HG02885 (cell line): ENCODE measurements at regions not wholly inside any gene's neighbourhood (a gene's known extent, or its start where the extent isn't known, plus 50 kb on each side); places are given as distances from the start of the nearest gene placed in this dataset.
"Not testable (repeated sequence)": the region's sequence is repeated elsewhere in the genome, so short reads cannot be mapped to it uniquely, and the experiment has no call there.

Experiments used
- ATAC-seq: cut with Tn5 transposase; IDR thresholded peaks from one replicate; pipeline ENCODE4 v1.9.1; 2021; ENCODE audit warnings: mild to moderate bottlenecking; ENCODE audit not compliant: unreplicated experiment, poor library complexity

DNA sequence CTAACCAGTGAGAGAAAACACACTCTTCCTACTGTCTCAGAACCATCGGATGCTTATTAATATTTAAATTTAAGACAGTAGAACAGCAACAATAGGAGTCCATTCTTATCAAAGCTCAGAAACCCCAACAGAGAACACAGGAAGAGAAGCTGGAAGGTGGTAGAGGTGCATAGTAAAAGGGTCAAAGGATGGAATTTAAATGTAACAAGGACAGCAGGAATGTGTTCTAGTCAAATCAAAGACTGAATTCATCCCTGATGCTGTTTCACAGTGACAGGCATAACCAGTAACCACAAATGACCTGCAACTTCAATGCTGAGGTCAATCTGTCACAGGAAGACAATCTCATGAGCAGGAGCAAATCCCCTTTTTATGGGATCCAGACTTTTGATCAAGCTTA is 1259.7 kb downstream of the XPNPEP1 start:
- ATAC-seq: no peak

DNA sequence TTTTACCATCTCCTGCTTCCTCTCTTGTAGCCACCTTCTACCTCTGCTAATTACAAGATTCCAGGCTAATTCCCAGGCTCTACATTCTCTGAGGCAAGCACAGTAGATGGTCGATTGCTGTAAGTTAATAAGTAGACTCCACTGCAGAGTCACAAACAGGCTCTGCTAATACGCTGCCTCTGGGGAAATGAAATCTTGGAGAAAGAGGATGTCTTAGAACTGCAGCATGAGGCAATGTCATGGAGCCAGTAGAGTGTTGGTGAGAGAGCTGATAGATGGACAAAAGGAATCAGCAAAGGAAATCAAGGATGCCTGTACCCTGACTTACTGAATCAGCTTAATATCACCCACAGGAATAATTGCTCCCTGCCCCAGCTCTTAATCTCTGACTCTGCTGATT is 1260.3 kb downstream of the XPNPEP1 start:
- no peak for ATAC-seq

DNA sequence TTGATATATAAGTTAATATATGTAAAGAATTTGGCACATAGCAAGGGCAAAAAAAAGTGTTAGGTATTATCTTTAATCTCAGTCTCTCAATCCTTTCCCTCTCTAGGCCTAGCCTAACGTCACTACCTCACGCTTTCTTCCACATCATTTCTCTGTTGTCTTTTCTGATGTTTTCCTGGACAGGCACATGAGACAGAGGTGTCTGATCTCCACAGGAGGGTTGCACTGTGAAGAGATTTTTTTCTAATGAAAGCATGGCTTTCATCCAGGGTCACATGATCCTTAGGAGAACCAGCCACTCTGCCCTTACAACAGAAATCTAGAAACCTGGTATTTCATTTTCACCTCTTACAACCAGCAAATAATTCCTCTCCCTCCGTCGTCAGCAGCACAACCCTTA is 1268.3 kb downstream of the XPNPEP1 start:
- no peak for ATAC-seq

DNA sequence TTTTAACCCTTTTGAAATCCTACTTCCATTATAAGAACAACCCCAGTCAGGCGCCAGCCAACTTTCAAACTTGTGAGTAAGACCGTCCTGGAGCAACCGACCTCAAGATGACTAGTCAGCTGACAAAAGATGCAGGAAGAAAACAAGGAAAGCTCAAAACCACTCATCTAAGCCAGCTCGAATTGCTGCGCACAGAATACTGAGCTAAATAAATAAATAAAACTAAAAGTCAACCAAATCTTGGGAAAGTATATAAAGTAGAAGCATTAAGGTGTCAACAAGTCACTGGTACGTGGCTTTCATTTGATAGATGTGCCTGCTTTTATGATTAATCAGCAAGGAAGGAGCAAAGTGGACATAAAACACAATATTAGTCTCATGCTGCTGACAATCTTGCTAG is 1269.8 kb downstream of the XPNPEP1 start:
- no peak for ATAC-seq

DNA sequence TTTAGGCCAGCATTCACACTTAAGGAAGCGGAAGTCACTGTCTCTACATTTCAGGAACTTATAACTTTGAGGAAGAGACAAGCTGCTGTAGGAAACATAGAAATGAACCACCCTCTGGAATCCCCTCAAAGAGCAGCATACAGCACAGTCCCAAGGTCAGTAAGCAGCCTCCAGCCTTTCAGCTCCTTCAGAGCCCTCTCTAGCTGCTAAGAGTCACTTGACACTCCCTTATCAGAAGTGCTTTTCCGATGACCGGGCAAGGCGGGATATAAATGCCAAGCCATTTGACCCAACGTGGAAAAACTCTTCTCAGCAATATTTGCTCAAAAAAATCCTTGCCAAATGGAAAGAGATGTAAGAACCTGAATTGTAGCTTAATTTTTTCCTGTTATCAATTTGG is 1284.3 kb downstream of the XPNPEP1 start:
- no peak for ATAC-seq

DNA sequence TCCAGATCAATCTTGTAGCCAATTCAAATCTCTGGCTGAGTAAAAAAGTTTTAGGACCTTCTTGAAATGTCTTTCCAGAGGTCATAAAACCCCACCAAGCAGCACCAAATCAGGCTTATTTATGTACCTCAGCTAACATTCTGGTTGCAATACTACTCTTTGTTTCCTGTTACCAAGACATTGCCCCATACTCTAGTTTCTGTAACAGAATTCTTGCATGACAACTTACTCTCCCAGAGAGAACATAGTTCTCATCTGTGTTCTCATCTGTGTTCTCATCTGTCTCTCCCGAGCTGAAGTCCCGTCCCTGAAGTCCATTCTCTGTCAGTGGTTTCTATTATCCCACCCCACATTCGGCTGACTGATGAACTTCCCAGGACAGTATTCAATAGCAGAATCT is 1285.1 kb downstream of the XPNPEP1 start:
- ATAC-seq: no peak

DNA sequence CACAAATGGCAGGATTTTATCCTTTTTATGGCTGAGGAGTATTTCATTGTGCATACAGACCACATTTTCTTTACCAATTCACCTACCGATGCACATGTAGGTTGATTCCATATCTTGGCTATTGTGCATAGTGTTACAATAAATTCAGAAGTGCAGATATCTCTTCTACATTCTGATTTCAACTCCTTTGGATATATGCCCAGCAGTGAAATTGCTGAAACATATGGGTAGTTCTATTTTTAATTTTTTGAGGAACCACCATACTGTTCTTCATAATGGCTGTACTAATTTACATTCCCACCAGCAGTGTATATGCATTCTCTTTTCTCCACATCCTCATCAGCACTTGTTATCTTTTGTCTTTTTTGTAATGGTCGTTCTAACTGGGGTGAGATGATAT is 1290.3 kb downstream of the XPNPEP1 start:
- no peak for ATAC-seq

DNA sequence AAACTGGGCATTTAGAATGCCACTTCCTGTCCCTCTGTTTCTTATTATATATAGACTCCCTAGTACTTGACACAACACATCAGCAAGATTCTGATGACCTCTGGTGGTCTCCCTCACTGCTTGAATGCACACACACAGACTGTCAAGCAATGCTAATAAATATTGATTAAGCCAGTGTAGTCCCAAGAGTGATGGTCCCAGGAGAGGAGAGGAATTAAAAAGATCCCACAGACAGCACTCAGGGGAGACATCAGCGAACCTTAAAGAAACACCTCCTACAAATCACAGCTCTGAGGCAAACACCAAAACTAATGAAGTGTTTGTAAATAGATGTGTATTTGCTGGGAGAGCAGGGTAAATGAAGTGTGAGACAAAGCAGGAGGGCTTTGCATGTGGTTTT is 1291.2 kb downstream of the XPNPEP1 start:
- ATAC-seq: no peak

DNA sequence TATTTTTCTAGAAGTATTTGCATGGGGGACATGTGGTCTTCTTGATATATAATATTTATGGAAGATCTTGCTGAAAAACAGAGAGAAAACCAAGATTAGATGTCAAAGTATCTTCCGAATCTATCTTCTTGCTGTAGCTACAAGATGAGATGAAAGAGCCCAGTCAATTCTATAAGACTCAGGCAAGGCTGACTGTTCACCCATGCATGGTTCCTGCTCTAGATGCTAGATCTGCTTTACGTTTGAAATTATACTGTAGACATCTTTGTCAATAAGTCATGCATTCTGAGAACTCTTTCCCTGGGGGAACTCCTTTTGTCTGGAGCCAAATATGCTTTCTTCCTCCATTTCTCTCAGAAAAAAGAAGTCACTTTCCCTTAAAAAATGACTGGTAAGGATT is 1292.0 kb downstream of the XPNPEP1 start:
- peak; percentile 86 for ATAC-seq

DNA sequence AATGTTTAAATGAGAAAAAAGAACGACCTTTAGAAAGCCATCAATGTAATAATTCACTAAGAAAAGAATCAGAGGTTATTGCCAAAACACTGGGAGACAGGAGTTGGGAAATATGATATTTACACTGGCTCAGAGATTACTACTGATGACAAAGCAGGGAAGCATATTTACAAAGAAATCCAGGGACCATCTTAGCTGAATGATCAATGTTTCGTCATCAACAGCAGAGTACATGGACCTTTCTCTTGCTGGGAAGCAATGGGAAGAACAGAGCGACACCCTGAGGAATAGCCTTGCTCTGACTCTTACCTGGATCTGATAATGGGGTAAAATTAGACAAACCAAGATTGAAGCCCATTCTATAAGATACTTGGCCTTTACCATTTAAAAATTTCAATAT is 1293.5 kb downstream of the XPNPEP1 start:
- ATAC-seq: no peak

DNA sequence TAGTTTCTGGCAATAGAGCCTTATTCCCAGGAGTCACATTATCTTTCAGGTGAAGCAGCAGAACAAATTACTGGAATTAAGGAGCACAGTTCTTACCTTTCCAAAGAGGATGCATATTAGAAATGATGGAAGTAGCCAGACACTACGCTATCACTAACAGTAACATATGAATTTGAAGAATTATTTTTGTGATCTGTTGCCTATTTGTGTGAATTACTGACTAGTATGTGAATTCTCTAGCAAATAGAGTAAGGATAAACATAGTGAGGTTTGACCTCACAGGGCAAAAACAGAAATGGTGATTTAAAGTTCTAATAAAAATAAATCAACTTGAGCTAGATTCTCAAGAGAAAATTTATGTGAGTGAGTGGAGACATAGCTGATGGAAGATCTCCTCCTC is 1299.3 kb downstream of the XPNPEP1 start:
- no peak for ATAC-seq

DNA sequence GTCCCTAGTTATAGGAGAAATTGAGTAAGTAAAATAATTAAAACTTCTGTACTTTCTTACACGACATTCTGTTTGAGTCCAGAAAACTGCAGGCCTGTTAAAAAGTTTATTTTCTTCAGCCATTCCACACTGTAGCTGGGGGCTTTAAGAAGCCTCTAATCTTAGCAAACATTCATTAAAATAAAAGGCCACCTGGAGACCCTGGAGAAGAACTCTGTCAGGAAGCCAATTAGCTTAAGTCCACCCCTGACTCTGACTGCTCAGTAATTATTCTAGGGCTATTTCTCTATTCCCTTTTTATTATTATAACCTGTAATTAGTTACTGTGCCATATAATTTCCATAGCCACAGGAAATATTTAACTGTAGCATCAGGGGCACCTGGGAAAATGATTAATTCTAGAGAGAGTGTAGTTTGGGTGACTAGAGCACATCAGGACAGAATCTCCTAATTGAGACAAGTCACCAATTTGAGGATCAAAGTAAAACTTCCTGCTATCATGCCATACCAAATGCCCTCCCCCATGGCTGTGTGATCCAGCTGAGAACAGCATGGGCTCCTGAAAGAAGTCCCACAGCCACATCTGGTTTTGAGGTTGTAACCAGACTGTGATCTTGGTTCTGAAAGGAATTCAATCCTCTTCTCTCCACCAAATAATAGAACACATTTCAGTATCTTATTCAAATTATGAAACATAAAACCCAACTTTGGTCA is 1302.3 kb downstream of the XPNPEP1 start:
- ATAC-seq: no peak

DNA sequence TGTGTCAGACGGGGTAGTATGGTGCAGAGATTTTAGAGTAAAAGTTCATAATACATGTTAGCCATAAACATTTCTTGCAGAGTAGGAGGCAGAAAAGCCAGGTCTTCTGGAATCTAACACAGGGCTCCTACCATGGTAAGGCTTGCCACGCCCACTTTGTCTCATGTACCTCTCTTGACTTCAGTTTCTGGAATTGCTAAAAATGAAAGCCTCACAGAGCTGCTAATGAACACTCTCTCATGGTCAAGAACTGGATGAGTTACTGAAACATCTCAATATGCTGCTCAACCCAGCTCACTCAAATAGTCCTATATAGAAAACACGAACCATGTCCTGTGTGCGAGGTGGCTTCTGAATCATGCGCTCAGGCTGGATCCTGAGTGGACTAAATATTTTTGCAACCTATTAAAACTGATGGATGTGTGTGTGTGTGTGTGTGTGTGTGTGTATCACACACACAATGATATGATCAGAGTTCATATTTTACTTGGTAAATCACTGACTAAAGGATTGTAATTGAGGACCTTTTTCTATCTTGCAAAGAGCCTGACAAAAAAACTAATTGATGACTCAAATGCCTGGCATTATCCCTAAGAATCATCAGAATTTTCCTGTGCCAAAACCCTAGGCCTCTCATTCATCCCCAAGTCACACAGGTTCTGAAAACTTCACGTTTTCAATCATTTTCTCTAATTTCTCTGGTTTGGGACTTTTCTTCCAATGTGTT is 1306.6 kb downstream of the XPNPEP1 start:
- ATAC-seq: no peak

DNA sequence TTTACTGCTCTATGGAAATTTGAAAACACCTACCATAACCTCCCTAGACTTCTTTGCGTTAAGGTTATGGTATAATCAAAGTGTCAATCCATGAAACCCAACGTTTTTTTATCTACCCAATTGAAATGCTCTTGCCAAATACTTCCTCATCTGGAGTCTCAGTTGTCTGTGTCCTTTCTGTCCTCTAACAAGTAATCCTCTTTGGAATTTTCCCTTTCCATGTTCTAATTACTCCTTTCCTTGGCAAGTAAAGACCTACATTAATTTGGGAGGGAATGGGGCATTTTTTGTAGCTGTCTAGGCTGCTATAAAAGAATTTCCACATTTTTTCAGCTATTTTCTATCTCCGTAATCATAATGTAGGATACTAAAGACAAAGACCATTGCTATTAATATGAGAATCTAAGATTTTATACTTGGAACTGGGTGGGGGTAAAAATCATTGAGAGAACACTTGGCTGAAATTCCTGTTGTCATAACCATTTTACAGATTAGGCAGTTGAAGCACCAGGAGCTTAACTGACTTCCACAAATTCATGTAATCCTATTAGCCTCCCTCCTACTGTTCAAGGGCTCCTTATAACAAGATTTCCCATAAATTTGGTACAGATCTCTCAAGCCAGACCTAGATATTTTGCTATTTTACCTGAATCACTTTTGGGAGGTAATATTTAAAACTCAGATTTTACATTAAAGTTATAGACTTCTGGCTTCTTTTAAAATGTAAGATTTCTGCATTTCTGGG is 1307.6 kb downstream of the XPNPEP1 start:
- no peak for ATAC-seq

DNA sequence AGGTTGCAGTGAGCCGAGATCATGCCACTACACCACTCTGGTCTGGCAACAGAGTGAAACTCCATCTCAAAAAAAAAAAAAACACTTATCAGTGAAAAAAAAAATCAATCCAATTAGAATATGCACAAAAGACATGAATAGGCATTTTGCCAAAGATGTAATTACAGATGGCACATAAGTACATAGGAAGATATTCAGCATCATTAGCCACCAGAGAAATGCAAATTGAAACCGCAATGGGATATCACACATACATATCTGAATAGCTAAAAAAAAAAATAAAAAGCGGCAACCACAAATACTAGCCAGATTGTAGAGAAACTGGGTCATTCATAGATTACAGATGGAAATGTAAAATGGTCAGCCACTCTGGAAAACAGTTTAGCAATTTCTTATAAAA is 1310.8 kb downstream of the XPNPEP1 start:
- ATAC-seq: no peak

DNA sequence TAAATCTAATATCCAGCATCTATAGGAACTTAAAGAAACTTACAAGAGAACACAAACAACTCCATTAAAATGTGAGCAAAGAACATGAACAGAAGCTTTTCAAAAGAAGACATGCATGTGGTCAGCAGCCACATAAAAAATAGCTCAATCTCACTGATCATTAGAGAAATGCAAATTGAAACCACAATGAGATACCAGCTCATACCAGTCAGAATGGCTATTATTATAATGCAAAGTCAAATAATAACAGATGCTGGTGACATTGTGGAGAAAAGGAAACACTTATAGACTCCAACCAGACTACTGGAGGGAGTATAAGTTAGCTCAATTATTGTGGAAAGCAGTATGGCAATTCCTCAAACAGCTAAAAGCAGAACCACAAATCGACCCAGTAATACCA is 1314.5 kb downstream of the XPNPEP1 start:
- ATAC-seq: no peak

DNA sequence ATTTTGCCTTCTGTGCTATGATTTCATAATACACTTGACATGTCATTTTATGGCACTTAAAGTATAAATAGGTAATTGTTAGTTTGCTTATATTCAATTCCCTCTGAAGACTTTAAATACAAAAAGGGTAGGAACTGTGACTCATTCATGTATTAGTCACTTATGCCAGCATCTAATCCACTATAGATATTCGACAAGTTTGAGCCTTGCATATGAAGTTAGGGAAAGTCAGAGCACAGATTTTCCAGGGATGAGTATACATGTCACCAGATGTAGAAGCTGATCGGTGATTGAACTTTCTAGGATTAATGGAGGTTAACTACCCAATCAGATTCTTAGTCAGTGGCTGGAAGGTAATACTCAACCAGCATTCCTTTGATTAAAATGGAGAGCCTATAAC is 1321.5 kb downstream of the XPNPEP1 start:
- no peak for ATAC-seq

DNA sequence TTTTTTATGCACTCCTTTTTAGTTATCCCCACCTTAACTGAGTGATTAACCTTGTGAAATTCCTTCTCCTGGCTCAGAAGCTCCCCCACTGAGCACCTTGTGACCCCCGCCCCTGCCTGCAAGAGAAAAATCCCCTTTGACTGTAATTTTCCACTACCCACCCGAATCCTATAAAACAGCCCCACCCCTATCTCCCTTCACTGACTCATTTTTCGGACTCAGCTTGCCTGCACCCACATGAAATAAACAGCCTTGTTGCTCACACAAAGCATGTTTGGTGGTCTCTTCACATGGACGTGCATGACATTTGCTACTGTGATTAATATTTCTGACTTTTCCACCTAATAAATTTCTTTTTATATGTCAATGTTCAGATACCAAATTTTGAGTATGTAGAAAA is 1322.8 kb downstream of the XPNPEP1 start:
- ATAC-seq: not testable (repeated sequence)

DNA sequence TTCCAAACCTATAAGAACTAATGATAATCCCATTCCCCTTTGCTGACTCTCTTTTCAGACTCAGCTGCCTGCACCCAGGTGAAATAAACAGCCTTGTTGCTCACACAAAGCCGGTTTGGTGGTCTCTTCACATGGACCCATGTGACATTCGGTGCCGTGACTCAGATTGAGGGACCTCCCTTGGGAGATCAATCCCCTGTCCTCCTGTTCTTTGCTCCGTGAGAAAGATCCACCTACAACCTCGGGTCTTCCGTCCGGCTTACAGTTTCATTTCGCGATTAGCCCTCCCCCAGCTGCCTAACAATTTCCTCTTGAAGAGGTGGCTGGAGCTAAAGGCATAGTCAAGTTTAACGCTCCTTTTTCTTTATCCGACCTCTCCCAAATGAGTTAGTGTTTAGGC is 1324.0 kb downstream of the XPNPEP1 start:
- not testable (repeated sequence) for ATAC-seq

DNA sequence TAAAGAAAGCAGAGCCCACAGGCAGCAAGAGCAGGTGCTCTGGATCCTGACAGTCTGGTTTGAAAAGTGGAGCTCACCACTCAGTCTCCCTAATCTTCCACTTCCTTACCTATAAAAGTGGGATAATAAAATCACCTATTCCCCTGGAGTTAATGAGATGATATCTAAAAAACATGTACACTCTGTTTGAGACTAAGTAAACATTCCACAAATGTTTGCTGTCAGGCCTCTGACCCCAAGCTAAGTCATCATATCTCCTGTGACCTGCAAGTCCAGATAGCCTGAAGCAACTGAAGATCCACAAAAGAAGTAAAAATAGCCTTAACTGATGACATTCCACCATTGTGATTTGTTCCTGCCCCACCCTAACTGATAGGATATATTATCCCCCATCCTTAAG is 1324.5 kb downstream of the XPNPEP1 start:
- ATAC-seq: no peak

DNA sequence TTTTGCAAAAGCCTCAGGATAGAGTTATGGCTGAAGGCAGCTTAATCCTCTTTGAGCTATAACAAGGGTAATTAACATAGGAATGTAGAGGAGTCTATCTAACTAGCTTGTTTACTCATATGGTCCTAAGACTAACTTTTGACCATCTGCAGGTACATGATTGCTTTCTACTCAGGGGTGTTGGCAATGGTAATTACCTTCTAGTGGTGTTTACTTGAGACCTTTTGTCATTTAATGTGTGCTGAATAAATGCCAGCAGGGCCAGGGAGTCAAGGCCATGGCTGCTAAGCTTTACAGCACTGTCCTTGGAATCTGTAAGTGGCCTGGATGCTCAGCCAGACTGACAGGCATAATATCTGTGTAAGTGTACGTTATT is 1325.0 kb downstream of the XPNPEP1 start:
- no peak for ATAC-seq
